ENCODE measurements at regions not wholly inside any gene's neighbourhood (a gene's known extent, or its start where the extent isn't known, plus 50 kb on each side); places are given as distances from the start of the nearest gene placed in this dataset.

DNA sequence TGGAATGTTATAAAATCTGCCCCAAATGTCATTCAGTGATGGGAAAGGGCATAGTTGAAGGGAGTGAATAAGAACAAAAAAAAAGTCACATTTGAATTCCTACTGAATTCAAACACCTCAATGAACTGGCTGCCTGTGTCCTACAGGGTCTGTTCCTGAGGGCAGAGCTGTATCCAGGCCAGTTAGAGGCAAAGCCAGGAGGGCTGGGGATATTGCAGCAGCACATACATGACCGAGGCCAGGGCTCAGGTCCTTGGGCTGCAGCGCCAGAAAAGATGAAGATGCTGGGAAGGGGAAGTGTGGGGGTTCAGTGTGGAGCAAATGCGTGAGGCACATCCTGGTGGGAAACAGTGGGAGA is 449.2 kb downstream of the SIPA1L2 start:
- H3K79me2 ChIP-seq (ENCODE audit: control insufficient read depth, insufficient read depth, low read length) = no peaks in the 10 kb centered on the region
- no peak for TF ChIP-seq EZH2 (IDR thresholded peaks at IDR 0.05; ENCODE audit: low read length)
- TF ChIP-seq, protein P1, sequence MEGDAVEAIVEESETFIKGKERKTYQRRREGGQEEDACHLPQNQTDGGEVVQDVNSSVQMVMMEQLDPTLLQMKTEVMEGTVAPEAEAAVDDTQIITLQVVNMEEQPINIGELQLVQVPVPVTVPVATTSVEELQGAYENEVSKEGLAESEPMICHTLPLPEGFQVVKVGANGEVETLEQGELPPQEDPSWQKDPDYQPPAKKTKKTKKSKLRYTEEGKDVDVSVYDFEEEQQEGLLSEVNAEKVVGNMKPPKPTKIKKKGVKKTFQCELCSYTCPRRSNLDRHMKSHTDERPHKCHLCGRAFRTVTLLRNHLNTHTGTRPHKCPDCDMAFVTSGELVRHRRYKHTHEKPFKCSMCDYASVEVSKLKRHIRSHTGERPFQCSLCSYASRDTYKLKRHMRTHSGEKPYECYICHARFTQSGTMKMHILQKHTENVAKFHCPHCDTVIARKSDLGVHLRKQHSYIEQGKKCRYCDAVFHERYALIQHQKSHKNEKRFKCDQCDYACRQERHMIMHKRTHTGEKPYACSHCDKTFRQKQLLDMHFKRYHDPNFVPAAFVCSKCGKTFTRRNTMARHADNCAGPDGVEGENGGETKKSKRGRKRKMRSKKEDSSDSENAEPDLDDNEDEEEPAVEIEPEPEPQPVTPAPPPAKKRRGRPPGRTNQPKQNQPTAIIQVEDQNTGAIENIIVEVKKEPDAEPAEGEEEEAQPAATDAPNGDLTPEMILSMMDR (optimal IDR thresholded peaks at IDR 0.05 in 1 of 3, IDR thresholded peaks at IDR 0.05 in 1 of 3, conservative IDR thresholded peaks at IDR 0.05 in 1 of 3; ENCODE audit: extremely low read depth in 1 of 3, insufficient read depth in 2 of 3, low read length in 3 of 3) = no peak
- H2AFZ ChIP-seq (ENCODE audit: control insufficient read depth, low read length) = no peak overlapping the region
- FAIRE-seq (no peak), DNase-seq (ENCODE audit: low read depth, low spot score) (no peak)
- H3K27ac ChIP-seq (ENCODE audit: control insufficient read depth, insufficient read depth, low read length) = no peak overlapping the region
- no peaks in the 10 kb centered on the region for H3K36me3 ChIP-seq (ENCODE audit: control insufficient read depth in 2 of 2, extremely low read depth in 1 of 2, insufficient read depth in 2 of 2, low read length in 2 of 2)
- H3K9me1 ChIP-seq (ENCODE audit: control insufficient read depth, extremely low read depth, insufficient read depth, low read length) = no peaks in the 10 kb centered on the region
- H3K4me3 ChIP-seq (ENCODE audit: control insufficient read depth in 2 of 3, extremely low read depth in 1 of 3, insufficient read depth in 2 of 3, low read depth in 1 of 3, low read length in 3 of 3) = no peak overlapping the region
- no peak overlapping the region for H3K9ac ChIP-seq (ENCODE audit: control insufficient read depth, extremely low read depth, insufficient read depth, low read length)
- no peak overlapping the region for H3K4me2 ChIP-seq (ENCODE audit: control insufficient read depth, extremely low read depth, insufficient read depth, low read depth, low read length)
- no peaks in the 10 kb centered on the region for H4K20me1 ChIP-seq (ENCODE audit: control insufficient read depth, extremely low read depth, insufficient read depth, low read length)
- dilution Hi-C loops (cut with MboI; ENCODE audit: extremely low pct_ligation_motif_present, low sequenced_read_pairs) = no loop called here
- H3K4me1 ChIP-seq (ENCODE audit: control insufficient read depth, extremely low read depth, insufficient read depth, low read length) = no peaks in the 10 kb centered on the region
- H3K27me3 ChIP-seq (ENCODE audit: control insufficient read depth, extremely low read depth, insufficient read depth, low read length) = no peaks in the 10 kb centered on the region
- no peaks in the 10 kb centered on the region for H3K9me3 ChIP-seq (ENCODE audit: control insufficient read depth, low read depth, low read length)

DNA sequence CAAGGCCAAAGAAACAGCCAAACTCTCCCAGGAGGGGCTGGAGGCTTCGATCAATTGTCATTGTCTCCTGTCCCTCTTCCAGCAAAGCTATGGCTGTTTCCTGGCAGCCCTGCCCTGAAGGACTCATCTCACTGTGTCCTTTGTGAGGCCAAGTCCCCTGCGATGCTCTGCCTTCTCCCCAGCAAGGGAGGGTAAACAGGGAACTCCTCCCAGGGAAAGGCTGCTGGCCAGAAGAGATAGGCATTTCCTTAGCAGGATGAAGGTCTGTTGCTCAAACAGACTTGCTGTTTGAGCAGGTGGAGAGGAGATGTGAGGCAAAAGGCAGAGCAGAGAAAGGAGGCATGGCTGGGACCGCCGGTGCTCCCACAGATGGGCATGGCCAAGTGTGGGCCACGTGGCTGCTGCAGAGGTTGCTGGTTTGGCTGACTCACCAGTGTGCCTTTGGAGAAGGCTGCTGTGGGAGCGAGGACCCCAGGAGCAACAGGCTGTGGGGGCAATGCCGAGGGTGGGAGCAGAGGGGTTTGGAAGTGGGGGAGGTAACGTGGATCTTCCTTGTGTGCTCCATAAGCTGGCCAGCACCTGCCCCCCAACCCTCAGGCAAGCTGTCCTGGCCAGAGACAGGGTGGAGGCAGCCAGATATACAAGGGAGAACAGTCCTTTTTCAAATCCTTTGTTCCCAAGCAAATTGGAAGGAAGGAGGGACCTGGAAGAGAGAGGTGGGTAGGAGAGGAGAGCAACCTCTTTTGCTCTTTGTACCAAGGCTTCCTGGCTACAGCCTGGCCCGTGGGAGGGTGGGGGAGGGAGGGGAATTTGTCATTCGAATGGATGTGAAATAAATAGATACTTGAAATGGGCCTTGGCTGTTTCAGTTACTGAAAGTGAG is 449.8 kb downstream of the SIPA1L2 start:
- no peaks in the 10 kb centered on the region for H3K4me1 ChIP-seq (ENCODE audit: control insufficient read depth, extremely low read depth, insufficient read depth, low read length)
- no peak for DNase-seq (ENCODE audit: low read depth, low spot score)
- H3K27me3 ChIP-seq (ENCODE audit: control insufficient read depth, extremely low read depth, insufficient read depth, low read length) = no peaks in the 10 kb centered on the region
- dilution Hi-C loops (cut with MboI; ENCODE audit: extremely low pct_ligation_motif_present, low sequenced_read_pairs) = no loop called here
- no peaks in the 10 kb centered on the region for H3K9me1 ChIP-seq (ENCODE audit: control insufficient read depth, extremely low read depth, insufficient read depth, low read length)
- no peak for FAIRE-seq
- TF ChIP-seq, protein P1 (optimal IDR thresholded peaks at IDR 0.05 in 1 of 3, IDR thresholded peaks at IDR 0.05 in 1 of 3, conservative IDR thresholded peaks at IDR 0.05 in 1 of 3; ENCODE audit: extremely low read depth in 1 of 3, insufficient read depth in 2 of 3, low read length in 3 of 3) = no peak
- no peak for TF ChIP-seq EZH2 (IDR thresholded peaks at IDR 0.05; ENCODE audit: low read length)
- H4K20me1 ChIP-seq (ENCODE audit: control insufficient read depth, extremely low read depth, insufficient read depth, low read length) = no peaks in the 10 kb centered on the region
- no peaks in the 10 kb centered on the region for H3K9me3 ChIP-seq (ENCODE audit: control insufficient read depth, low read depth, low read length)
- H3K4me2 ChIP-seq (ENCODE audit: control insufficient read depth, extremely low read depth, insufficient read depth, low read depth, low read length) = no peak overlapping the region
- no peak overlapping the region for H3K27ac ChIP-seq (ENCODE audit: control insufficient read depth, insufficient read depth, low read length)
- no peak overlapping the region for H3K9ac ChIP-seq (ENCODE audit: control insufficient read depth, extremely low read depth, insufficient read depth, low read length)
- no peak overlapping the region for H2AFZ ChIP-seq (ENCODE audit: control insufficient read depth, low read length)
- no peaks in the 10 kb centered on the region for H3K36me3 ChIP-seq (ENCODE audit: control insufficient read depth in 2 of 2, extremely low read depth in 1 of 2, insufficient read depth in 2 of 2, low read length in 2 of 2)
- no peaks in the 10 kb centered on the region for H3K79me2 ChIP-seq (ENCODE audit: control insufficient read depth, insufficient read depth, low read length)
- H3K4me3 ChIP-seq (ENCODE audit: control insufficient read depth in 2 of 3, extremely low read depth in 1 of 3, insufficient read depth in 2 of 3, low read depth in 1 of 3, low read length in 3 of 3) = no peak overlapping the region

Measured in keratinocyte (primary cell).